Left lung (tissue), 4 donors: ENCODE measurements at regions not wholly inside any gene's neighbourhood (a gene's known extent, or its start where the extent isn't known, plus 50 kb on each side); places are given as distances from the start of the nearest gene placed in this dataset.

Experiments
- ATAC-seq: fragments of 200-7000 bp; cut with Tn5 transposase; one replicate; pipeline ENCODE4 v1.9.1; 2020; ENCODE audit warnings: moderate library complexity
- DNase-seq, 4 donors: peaks; one replicate each; pipeline ENCODE4 v3.0.0-alpha.2; 2013 to 2020
- H3K27ac ChIP-seq, 2 donors: fragments of 200-600 bp; sonication (generic) in 1 of 2; one replicate each; pipeline versions ENCODE4 v1.5.0 to v1.8.0; 2020 to 2021
- H3K27me3 ChIP-seq, 2 donors: fragments of 200-600 bp; sonication (generic) in 1 of 2; one replicate each; pipeline versions ENCODE4 v1.5.0 to v1.8.0; 2020 to 2021
- H3K36me3 ChIP-seq, 2 donors: fragments of 200-600 bp; sonication (generic) in 1 of 2; one replicate each; pipeline versions ENCODE4 v1.5.0 to v1.8.0; 2020 to 2021
- H3K4me1 ChIP-seq, 2 donors: fragments of 200-600 bp; one replicate each; pipeline ENCODE4 v1.8.0; 2021
- H3K4me3 ChIP-seq, 2 donors: fragments of 200-600 bp; sonication (generic) in 1 of 2; one replicate each; pipeline versions ENCODE4 v1.5.0 to v1.8.0; 2020 to 2021; ENCODE audit warnings: mild to moderate bottlenecking in 1 of 2
- H3K9me3 ChIP-seq, 2 donors: fragments of 200-600 bp; sonication (generic) in 1 of 2; one replicate each; pipeline versions ENCODE4 v1.5.0 to v1.8.0; 2020 to 2021
- intact Hi-C, 2 donors: fragments of 100-400 bp; cut with DNase I; formaldehyde crosslinking; loops; one replicate each; pipeline versions ENCODE4 v1.11.2 to v1.14.2; 2022
- TF ChIP-seq, protein P1 (sequence below), 2 donors: fragments of 200-600 bp; sonication (generic) in 1 of 2; IDR thresholded peaks; one replicate each; pipeline versions ENCODE4 v1.5.0 to v1.8.0; 2021; ENCODE audit warnings: antibody characterized with exemption in 2 of 2
- donor health status: DM: no; HTN: yes; CAD: no.
- donor health status: DM: no; HTN: no; CAD: no.

GRCh38 chr22:22395245-22395644, 113.3 kb downstream of the ZNF280B start:
- Histone ChIP-seq H3K4me1 (no peaks in the 10 kb centered on the region), H3K27ac (no peak overlapping the region), H3K9me3 (no peaks in the 10 kb centered on the region), H3K36me3 (no peaks in the 10 kb centered on the region), H3K27me3 (no peaks in the 10 kb centered on the region), H3K4me3 (no peak overlapping the region)
- ATAC-seq (no peak), DNase-seq (no peak)
- TF ChIP-seq, protein P1, sequence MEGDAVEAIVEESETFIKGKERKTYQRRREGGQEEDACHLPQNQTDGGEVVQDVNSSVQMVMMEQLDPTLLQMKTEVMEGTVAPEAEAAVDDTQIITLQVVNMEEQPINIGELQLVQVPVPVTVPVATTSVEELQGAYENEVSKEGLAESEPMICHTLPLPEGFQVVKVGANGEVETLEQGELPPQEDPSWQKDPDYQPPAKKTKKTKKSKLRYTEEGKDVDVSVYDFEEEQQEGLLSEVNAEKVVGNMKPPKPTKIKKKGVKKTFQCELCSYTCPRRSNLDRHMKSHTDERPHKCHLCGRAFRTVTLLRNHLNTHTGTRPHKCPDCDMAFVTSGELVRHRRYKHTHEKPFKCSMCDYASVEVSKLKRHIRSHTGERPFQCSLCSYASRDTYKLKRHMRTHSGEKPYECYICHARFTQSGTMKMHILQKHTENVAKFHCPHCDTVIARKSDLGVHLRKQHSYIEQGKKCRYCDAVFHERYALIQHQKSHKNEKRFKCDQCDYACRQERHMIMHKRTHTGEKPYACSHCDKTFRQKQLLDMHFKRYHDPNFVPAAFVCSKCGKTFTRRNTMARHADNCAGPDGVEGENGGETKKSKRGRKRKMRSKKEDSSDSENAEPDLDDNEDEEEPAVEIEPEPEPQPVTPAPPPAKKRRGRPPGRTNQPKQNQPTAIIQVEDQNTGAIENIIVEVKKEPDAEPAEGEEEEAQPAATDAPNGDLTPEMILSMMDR (IDR thresholded peaks at IDR 0.05), result no peak
- intact Hi-C loops, result no loop called here

DNA sequence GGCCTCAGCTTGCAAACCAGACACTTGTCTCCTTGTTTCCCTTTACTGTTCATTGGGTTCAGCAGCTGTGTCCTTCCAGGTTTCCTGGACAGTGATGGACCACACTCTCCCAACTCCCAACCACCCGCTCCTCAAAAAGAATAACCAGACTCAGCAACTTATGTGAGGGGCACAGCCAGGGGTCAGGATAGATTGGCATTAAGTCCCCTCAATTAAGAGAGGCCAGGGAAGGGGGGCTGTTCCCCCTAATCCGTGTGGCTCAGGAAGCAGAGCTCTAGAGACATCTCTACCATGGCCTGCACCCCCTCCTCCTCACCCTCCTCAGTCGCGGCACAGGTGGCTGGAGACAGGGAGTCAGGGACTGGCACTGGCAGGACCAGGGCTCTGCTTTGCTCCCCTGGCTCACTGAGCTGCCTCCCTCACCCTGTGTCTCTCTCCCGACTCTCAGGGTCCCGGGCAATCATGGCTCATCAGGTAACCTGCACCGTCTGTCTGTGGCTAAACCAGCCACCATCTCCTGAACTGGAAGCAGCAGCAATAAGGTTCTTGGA, 111.7 kb downstream of the ZNF280B start:
- intact Hi-C loops, result no loop called here
- Histone ChIP-seq H3K36me3 (no peaks in the 10 kb centered on the region), H3K27me3 (no peaks in the 10 kb centered on the region), H3K9me3 (no peaks in the 10 kb centered on the region), H3K4me3 (no peak overlapping the region), H3K27ac (no peak overlapping the region), H3K4me1 (no peaks in the 10 kb centered on the region)
- DNase-seq (no peak), ATAC-seq (no peak)
- TF ChIP-seq, protein P1 (IDR thresholded peaks at IDR 0.05), result no peak

- no peak overlapping the region for H3K4me3 ChIP-seq
- ATAC-seq, result peak; percentile 42
- no peaks in the 10 kb centered on the region for H3K36me3 ChIP-seq
- no peaks in the 10 kb centered on the region for H3K9me3 ChIP-seq
- no peaks in the 10 kb centered on the region for H3K4me1 ChIP-seq
- TF ChIP-seq, protein P1 (IDR thresholded peaks at IDR 0.05), result no peak
- intact Hi-C loops, result no loop called here
- H3K27me3 ChIP-seq, result no peaks in the 10 kb centered on the region
- H3K27ac ChIP-seq, result no peak overlapping the region
- DNase-seq, result no peak
Observed at GRCh38 chr22:22397292-22397870, 111.2 kb downstream of the ZNF280B start.

DNA sequence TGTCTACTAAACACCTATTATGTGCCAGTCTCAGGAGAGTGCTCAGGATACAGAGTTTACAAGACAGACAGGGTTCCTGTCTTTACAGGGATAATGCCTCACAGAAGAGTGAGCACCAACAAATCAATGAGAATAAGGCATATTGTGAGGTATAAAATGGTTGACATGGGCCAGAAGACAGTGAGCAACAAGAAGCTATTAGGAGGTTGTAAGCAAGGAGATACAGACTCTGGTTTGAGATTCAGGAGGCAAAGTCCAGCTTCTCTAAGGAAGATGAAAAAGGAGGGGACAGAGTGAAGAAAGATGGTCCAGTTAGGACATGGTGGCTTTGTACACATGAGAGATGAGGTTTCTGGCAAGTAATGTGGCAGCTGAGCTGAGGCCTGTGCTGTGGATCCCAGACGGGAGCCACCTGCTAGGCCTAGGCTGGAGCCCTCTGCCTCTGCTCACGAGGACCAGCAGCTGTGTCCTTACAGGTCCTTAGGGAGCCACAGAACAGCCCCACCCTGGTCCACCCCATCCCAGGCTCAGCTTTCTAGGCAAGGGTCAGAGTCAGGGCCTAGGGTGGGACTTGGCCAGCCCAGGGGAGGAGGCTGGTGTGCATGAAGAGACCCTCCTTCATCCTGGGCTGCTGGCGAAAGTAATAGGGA, 110.5 kb downstream of the ZNF280B start:
- ATAC-seq (no peak), DNase-seq (no peak)
- TF ChIP-seq, protein P1 (IDR thresholded peaks at IDR 0.05), result no peak
- Histone ChIP-seq H3K27ac (no peak overlapping the region), H3K36me3 (no peaks in the 10 kb centered on the region), H3K4me3 (no peak overlapping the region), H3K9me3 (no peaks in the 10 kb centered on the region), H3K27me3 (no peaks in the 10 kb centered on the region), H3K4me1 (no peaks in the 10 kb centered on the region)
- intact Hi-C loops, result no loop called here

DNA sequence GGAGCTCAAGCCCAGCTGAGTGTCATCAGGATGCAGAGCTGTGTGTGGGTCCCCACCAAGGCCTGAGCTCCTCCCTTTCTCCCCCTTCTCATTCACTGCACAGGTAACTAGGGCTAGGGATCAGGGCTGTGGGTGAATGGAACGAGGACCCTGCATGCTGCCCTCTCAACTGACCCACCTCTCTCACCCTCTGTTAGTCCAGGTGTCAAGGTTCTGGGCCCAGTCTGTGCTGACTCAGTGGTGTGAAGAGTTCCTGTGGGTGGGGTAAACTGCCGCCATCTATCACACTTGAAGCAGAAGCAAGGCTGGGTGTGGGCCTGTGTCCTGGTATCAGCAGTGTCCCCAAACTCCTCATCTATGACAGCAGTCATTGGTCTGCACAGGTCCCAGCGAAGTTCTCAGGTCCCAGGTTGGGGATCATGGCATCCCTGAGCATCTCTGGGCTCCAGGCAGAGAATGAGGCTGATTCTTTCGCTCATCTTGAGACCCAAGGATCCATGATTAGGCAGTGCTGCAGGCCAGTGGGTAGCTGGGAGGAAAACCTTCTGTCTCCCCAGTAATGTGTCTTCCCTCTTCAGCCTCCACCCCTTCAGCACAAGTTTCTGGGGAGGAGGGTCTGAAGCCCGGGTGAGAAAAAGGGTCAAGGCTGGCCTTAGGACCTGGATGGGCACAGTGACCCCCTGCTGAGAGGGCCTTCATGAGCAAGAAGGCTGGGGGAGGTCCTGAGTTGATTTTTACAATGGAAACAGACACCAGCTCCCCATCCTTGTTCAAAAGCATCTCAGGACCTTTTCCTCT, 109.8 kb downstream of the ZNF280B start:
- ATAC-seq, result no peak

More for the DNA sequence above, 109.8 kb downstream of the ZNF280B start:
- H3K27ac ChIP-seq, result no peak overlapping the region
- H3K27me3 ChIP-seq, result no peaks in the 10 kb centered on the region
- H3K9me3 ChIP-seq, result no peaks in the 10 kb centered on the region
- no peaks in the 10 kb centered on the region for H3K36me3 ChIP-seq
- no peaks in the 10 kb centered on the region for H3K4me1 ChIP-seq
- TF ChIP-seq, protein P1 (IDR thresholded peaks at IDR 0.05), result no peak
- intact Hi-C loops, result no loop called here
- no peak for DNase-seq
- H3K4me3 ChIP-seq, result no peak overlapping the region
